ENCODE measurements at regions not wholly inside any gene's neighbourhood (a gene's known extent, or its start where the extent isn't known, plus 50 kb on each side); places are given as distances from the start of the nearest gene placed in this dataset.

DNA sequence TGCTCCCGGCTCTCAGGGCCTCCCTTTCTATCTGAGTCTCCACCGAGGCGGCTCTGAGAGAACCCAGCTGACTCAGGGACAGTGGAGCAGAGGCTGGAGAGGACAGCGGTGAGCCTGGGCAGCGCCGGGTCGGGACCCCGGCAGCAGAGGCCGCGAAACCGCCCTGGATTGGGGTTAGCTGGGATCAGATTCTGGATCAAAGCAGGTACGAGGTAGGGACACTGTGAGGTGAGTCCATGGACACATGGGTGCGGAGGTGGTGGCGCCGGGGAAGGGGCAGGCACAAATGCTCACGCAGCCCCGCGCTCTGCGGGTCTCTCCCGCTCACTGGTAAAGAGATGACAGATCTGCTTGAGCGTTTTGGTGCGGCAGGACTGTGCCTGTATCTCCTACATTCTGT, 146.4 kb upstream of the GGTLC1 start:
- DNase-seq, result no peak

DNA sequence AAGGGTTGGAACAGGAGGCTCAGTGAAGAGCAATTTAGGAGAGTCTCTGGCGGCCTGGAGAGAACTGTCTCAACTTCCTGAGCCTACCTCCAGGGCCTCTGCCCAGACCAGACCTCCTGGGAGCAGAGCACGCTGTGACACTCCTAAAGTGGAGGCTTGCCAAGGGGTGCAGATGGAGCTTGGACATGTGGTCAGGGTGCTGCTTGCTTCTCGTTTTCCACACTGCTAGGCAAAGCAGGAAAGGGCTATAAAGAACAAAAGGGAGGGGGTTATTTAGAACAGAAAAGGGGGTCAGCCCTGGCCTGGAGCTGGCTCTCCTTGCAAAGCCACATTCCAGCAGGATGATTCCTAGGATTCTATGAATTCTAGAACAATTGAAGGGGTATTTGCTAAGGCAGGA, 145.7 kb upstream of the GGTLC1 start:
- no peak for DNase-seq

DNA sequence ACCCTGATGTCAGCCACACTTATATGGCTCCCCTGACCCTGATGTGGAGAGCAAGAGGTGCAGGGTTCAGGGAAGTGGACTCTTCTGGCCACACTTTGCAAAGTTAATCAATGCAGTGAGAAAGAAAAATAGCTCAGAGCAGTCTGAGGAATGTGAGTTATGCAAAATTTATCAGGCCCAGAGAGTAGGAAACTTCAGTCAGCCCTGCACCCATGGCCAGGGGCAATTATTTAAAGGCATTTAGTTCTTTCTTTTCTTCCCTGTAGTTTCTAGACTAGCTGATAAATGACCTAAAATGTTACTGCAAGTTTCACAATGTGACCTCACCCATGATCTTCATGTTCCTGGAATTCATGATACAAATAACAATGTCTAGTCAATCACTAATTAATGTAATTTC, 143.7 kb upstream of the GGTLC1 start:
- DNase-seq, result no peak

DNA sequence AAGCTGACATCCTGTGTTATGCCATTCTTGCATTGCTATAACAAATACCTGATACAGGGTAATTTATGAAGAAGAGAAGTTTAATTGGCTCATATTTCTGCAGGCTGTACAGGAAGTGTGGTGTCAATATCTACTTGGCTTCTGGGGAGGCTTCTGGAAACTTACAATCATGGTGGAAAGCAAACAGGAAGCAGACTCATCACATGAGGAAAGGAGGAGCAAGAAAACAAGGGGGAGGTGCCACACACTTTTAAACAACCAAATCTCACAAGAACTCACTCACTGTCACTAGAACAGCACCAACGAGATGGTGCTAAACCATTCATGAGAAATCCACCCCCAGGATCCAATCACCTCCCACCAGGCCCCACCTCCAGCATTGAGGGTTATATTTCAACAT, 143.1 kb upstream of the GGTLC1 start:
- DNase-seq, result no peak

DNA sequence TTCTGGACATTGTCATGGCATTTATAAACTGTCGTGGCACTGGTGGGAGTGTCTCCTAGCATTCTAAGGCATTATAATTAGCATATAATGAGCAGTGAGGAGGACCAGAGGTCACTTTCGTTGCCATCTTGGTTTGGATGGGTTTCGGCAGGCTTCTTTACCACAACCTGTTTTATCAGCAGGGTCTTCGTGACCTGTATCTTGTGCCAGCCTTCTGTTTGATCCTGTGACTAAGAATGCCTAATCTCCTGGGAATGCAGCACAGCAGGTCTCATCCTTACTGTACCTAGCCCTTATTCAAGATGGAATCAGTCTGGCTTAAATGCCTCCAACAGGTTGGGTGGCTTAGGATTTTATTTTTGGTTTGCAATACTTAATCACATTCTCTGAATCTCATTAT, 142.7 kb upstream of the GGTLC1 start:
- no peak for DNase-seq

DNA sequence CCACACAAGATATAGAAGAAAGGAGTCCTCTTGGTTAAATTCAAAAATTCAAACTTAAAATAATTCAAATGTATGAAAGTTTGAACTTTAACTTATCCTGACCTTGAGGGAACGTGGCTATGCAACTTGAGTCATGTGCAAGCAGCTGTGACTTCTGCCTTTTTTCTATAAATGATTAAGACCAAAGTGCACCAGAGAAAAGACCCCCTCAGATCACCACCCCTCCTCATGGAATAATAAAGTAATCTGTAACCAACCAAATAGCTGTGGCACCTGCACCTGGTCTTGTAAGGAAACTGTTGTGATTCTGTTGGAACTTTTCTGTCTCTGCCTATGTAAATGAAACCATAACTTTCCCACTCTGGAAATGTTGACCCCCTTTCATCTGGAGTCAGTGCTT, 141.1 kb upstream of the GGTLC1 start:
- no peak for DNase-seq

DNA sequence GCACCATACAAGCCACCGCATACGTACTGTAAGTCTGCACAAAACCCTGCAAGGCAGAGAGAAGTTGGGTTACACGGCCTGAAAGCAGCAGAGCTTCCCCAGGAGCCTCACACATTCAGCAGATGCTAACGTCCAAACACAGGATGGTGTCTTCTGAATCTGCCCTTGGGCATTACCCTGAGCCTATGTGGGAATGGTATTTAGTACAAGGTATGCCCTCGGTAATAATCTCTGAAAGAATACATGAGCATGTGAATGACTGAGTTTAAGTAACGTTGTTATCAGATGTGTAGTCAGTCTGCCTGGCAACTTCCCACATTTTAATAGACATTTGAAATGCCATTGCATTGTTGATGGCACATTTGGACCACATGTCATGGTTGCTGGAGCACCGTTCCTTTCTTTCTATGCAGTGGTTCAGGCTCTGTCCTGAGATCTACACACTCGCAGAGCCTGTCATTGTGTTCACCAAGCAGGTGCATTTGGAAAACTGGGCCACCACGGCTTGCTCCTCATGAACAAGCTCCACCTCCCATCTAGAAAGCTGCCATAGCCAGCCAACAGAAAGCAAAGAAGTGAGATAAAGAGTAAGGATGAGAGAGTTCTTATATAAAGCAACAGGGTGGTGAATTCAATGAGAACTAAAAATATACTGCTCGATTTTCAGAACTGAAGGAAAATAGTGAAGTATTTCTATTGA, 136.5 kb upstream of the GGTLC1 start:
- DNase-seq, result no peak

DNA sequence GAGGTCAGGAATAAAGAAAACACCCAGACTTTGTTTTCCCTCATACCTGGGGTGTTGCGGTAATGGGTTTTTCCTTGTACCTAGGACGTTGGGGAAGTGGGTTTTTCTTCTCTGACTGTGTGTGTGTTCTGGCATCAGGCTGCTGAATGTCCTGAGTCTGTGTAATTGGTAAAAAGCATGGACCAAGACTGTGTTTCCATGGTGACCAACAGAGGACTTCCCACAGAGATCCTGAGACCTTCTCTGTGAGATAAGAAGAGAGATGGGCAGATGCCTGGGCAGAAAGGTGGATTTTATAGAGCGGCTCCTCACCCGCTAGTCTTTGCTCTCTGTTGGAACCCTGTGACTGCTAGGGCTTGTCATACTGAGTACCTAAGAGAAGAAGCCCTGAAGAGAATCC, 135.4 kb upstream of the GGTLC1 start:
- no peak for DNase-seq

DNA sequence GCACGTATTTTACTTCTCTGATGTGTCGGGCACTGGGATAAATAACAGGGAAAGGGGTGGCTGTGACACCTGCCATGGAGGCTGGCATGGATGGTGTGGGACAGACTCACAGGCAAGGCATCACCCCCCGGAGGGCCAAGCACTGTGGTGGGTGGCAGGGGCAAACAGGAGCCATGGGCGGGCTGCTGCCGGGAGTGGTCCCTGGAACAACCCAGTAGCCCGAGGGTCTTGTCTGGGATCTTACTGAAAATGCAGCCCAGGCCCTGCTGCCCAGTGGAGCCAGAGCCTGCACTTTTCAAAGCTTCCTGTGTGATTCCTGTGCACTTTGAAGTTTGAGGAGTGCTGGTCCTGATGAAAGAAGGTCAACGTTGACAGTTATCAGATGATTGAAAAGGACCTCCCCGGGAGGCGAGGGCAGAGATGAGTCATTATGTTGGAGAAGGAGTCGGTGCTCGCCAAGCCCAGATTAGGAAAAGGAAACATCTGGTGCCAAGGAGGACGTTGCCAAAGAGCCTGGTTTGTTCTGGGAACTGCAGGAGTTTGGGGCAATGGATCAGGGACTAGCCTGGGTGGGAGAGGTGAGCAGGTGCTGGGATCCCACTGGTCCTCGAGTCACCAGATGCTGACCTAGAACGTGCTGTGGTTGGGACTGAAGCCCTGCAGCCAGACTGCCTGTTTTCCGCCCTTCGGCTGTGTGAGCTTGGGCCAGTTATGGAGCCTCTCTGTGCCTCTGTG, 130.0 kb upstream of the GGTLC1 start:
- DNase-seq, result no peak

DNA sequence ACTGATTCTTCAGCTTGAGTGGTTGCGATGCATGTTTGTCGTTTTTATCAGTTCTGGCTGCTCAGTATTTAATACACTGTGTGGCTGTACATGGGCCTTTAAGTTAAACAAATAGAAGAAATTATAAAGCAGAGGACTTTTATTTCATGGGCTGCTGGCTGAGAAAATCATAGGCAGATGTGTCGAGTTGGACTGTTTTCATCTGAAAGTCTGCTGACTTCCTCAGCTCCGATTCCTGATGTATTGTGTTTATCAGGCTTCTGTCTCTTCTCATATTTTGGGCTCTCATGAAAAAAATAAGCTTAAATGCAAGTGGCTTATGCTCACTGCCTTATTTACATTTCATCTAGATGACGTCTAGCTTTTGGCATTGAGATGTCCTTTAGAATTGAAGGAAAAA, 129.5 kb upstream of the GGTLC1 start:
- DNase-seq, result no peak

DNA sequence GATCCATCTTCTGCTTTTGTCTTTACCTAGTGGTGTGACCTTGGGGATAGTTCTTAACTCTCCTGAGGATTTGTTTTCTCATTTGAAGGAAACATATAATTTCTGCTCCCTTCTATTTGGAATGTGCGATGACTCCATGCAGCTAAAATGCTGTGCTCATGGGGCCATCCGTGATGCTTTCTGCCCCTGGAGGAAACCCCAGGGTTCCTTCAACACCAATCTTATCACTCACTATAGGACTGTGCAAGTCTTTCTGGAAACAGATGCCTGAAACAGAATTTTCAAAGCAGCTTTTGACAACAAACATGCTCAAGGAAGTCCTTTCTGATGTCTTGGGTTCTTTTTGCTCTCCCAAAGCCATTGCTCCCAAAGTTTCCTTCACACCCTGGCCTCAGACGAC, 128.8 kb upstream of the GGTLC1 start:
- no peak for DNase-seq

DNA sequence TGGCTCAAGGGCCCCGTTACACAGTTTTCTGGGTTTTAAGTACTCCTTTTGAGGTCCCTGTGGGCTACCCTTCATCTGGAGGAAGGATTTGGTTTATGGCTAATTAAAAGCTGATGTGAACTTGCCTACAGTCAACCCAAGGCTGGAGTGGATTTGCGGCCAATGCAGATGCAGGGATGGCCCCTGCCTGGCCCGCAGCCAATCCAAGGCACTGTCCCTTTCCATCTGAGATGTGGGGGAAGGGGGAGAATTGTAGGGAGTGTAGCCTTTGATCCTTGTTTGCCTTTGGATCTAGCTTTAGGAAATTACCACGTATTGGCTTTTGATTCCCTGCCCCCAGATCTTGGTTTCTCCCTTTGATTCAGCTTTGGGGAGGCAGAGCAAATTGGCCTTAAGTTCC, 128.0 kb upstream of the GGTLC1 start:
- DNase-seq, result no peak

DNA sequence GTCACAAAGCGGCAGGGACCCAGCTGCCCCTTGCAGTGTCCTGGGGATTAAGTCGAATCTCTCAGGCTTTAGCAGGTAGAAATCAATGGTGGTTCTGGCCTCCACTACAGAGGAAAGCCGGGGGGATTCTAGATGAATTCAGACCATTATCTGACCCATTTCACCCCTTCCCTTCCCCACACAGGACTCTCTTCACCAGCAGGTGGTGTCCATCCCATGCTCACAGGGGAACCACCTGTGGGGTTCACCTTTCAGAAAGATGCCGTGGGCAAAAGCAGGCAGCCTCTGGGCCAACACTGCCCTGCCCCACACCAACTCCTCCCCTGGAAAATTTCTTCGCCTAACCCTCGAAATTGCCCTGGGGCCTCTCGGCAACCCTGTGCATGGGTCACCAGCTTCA, 123.8 kb upstream of the GGTLC1 start:
- no peak for DNase-seq

DNA sequence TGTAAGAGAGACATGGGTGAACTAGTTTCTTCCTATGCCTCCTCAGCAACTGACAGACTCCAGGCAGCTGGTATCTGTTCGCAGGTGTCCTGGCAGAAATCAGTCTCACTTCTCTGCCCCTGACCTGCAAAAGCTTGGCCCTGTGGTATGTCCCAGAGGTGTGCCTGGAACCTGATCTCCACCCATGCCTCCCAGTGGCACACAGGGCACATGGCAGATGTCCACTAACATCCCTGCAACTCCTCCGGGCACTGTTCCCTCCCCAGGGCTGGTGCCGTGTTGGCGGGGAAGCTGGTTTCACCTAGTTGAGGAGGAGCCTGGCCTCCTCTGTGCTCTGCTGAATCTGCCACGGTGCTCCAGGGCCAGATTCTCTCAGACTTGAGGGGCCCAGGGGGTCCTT, 123.3 kb upstream of the GGTLC1 start:
- DNase-seq, result no peak

DNA sequence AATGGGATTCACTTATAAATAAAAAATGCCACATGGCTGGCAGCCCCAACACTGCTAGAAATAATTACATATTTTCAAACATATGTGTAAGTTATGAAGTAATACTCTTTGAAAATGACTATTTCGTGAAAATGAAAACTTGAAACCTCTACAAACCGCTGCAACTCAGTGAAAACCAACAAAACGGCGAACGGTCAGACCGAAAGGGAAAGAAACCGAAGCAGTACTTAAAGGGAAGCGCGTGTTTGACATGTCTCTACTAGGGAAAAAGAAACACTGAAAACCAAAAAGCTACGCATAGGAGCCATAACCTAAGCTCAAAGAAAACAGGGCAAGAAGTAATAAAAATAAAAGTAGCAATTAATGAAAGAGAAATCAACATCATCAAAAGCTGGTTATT, 121.0 kb upstream of the GGTLC1 start:
- no peak for DNase-seq

DNA sequence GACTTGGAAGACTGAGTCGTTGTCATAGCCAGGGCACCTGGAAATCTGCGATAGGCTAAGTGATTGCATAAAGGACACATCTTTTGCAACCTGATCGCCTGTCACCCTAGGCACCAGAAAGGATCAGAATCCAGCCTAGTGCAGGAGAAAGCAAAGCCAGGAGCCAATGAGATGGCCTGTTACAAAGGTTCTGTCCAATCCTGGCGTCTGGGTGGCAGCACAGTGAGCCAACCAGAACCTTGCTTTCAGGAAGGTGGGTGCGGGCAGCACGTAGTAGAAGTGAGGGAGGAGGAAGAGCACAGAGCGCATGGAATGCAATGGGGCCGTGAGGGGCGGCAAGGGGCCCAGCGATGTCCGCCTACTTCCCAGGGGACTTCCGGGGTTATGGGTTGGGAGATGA, 120.4 kb upstream of the GGTLC1 start:
- DNase-seq, result no peak

DNA sequence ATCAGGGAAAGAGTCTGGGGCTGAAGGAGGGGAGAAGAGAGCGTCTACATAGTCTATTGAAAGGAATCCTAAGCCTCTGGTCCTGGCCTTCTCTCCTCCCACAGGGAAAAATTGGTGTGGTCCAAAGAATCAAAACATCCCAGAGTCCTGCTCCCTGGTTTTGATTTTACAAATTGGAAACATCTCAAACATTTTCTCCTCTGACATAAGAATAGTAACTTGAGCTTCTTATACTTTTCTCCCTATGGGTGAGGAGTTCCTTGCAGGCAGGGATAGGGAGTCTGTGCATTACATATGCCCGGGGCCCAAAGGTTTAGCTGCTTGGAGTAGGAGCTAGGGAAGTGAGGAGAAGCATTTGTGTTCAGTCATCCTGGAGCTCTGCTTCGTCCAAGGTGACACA, 120.0 kb upstream of the GGTLC1 start:
- no peak for DNase-seq

DNA sequence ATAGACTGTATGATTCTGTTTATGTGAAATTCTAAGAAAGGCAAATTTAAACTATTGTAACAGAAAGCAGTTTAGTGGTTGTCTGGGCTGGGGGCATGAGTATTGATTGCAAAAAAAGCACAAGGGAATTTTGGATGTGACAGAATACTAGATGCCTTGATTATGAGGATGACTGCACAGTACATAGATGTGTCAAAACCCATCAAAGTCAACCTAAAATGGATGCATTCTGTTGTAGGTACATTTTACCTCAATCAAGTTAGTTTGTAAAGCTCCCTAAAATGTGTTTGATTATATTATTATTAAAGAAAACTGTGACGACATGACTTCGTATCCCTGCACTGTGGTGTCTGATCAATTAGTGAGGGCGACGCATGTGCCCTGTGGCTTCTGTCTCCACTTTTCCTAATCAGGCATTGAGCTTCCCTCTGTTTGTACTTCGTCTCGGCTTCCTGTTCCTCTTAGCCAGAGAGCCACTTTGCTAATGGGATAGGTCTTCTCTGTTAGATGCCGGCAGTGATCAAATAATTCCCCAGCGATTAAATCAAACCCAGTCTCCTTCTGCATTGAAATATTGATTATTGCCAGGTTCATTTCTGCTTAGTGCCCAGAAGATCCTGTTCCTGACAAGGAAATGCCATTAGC, 118.3 kb upstream of the GGTLC1 start:
- DNase-seq, result no peak

DNA sequence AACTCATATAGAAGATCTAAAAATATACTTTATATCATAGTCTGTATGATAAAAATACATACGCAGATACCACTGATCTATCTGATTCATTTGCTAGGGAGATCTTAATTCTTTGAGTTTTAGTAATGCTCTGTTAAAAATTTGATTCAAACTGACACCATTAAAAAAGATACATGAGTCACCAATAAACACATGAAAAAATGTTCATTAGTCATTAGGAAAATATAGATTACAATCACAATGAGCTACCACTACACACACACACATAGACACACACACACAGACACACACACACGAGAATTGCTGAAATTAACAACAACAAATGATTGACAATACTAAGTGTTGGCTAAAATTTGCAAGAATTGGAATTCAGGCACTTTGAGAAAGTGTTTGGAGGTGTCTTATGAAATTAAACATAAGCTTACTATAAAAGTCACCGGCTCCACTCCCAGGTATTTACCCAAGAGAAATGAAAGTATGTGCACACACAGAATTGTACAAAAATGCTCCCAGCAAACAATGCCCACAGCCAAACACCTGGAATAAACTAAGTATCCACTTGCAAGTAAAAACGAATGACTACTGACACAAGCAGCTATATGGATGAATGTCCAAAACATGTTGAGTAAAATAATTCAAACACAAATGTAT, 117.7 kb upstream of the GGTLC1 start:
- no peak for DNase-seq

DNA sequence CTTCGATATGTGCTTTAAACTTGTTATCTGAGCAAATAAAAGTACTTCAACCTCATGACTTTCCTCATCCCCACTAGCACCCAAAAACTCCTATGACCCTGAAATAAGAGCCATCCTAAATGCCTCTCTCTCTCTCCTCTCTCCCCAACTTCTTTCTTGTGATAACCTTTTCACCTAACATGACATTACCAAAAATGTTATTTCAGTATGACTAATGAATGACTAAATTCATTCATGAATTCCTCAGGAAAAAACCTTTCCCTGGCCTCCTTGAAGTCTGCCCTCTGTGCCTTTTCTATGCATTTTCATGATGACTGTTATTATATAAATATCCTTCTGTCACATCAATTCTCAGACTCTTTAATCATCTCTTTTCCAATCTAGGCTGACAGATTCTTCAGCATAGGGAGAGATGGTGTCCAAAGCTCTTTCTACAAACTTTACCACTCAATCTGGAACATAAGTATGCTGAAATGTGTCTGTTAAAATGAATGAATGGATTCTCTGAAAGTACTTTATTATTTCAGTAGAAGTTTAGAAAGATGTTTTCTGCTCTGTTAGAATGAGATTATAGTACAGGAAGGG, 114.3 kb upstream of the GGTLC1 start:
- DNase-seq, result no peak

DNA sequence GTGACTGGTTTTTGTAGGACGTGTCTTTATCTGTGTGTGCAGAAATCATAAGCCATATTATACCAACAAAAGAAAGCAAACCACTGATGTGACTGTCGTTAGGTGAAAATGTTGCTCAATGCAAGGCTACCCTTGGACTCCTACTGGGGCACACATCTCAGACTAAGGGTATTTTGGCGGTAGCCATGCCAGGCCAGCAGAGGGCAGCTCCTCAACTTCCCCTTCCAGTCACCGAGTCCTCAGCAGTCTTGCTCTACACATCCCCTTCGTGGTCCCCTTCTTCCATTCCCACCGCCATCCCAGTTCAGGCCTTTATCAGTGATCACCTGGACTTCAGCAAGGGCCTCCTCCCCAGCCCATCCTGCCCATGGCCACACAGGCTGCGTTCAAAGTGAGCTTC, 113.7 kb upstream of the GGTLC1 start:
- no peak for DNase-seq

DNA sequence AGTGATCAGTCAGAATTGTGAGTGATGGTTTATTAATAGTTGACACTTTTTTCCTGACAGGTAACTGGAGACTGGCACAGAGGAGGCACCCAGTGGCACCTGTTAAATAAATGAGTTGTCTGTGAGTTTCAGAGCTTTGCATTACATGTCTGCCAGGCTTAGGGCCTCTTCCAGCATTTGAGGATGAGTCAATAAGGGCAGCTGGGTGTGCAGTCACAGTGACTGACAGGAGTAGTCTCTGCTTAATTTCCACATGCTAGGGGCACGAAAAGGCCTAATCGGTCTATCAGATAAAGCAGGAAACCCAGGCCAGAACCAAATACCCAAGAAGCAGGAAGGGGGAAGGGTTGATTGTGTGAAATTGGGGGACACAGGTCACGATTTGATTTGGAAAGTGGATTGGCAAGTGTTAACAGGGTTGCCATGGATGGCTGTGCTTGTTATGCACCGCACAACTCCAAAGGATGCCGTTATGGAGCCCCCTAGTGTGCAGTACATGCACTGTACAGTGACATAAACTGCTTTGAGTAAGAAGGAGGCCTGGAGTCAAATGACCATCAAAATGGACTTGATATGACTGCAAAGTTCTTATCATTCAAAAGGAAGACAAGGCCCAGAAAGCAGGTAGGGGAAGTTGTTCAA, 111.9 kb upstream of the GGTLC1 start:
- peak; percentile 47 for DNase-seq

DNA sequence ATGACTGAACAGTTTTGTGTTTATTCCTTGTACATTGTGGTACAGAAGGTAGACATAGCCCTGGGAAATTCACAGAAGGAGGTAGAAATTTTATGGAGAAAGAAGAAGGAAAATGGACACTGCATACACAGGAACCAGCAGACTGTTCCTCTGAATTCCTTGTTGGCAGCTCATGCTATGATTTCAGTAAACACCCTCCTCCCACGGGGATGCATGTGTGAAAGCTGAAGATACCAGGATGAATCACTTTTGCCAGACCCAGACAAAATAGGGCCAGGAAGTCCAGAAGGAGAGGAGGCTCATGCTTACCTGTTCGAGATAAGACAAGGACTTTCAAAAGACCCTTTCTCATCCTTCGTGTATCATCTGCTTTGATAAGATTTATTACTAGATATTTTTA, 110.3 kb upstream of the GGTLC1 start:
- no peak for DNase-seq
